ENCODE measurements at regions not wholly inside any gene's neighbourhood (a gene's known extent, or its start where the extent isn't known, plus 50 kb on each side); places are given as distances from the start of the nearest gene placed in this dataset.

DNA sequence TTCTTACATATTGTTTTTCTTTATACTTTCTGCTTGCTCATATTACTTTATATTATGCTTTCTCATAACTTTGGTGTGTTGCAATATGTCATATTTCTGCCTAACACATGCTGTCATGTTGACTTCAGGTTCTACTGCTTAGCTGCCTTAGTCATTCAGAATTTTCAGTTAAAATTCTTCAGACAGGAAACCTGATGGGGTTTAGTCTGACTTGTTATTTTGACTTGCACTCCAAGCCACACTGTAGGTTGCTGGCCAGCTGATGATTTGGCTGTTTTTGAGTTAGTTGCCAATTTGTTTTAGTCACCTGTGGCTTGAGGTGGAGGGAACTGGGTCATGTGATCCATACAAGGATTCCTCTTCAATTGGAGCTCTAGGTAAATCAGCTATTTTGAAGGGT lies 315.4 kb downstream of the MAP2K6 start:
- Histone ChIP-seq H3K79me2 (no peaks in the 10 kb centered on the region), H3K36me3 (ENCODE audit: control insufficient read depth, insufficient read depth, low read length) (no peaks in the 10 kb centered on the region), H3K27ac (no peak overlapping the region), H3K27me3 (ENCODE audit: control insufficient read depth, insufficient read depth, low read length) (no peaks in the 10 kb centered on the region), H3K4me2 (ENCODE audit: low read length) (no peak overlapping the region), H3K9ac (no peak overlapping the region), H2AFZ (no peak overlapping the region), H3K4me1 (no peaks in the 10 kb centered on the region), H3K9me3 (ENCODE audit: control insufficient read depth, low read length) (no peaks in the 10 kb centered on the region), H3K4me3 (ENCODE audit: low read depth, low read length) (no peak overlapping the region)
- TF ChIP-seq, protein P1, sequence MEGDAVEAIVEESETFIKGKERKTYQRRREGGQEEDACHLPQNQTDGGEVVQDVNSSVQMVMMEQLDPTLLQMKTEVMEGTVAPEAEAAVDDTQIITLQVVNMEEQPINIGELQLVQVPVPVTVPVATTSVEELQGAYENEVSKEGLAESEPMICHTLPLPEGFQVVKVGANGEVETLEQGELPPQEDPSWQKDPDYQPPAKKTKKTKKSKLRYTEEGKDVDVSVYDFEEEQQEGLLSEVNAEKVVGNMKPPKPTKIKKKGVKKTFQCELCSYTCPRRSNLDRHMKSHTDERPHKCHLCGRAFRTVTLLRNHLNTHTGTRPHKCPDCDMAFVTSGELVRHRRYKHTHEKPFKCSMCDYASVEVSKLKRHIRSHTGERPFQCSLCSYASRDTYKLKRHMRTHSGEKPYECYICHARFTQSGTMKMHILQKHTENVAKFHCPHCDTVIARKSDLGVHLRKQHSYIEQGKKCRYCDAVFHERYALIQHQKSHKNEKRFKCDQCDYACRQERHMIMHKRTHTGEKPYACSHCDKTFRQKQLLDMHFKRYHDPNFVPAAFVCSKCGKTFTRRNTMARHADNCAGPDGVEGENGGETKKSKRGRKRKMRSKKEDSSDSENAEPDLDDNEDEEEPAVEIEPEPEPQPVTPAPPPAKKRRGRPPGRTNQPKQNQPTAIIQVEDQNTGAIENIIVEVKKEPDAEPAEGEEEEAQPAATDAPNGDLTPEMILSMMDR (IDR thresholded peaks at IDR 0.05): no peak

DNA sequence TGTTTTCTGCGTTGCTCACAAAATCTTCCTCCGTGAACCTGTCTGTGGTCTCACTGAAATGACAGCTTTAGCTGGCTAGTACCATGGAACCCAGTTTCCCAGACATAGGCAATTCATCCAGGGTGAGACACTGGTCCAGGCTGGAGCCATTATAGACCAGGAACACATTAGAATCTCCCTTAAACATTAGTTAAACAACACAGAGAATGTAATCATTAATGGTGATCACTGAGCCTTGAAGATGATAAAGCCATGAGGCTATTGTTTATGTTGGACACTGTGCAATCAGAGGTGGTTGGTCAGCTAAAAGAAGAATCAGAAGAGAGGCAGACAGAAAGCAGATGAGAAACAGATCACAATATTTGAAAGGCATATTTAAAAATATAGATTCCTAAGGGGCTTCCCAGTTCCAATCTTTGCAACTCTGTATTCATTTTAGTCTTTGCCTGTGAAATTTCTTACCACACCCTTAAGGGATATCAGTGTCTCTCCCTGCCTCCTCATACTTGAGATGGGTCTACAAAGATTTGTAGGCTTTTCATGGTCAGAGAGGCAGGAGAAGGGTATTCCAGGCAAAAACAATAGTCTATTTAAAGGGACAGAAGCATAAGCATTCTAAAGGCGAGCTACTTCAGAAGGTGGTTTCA lies 317.9 kb downstream of the MAP2K6 start:
- Histone ChIP-seq H3K36me3 (ENCODE audit: control insufficient read depth, insufficient read depth, low read length) (no peaks in the 10 kb centered on the region), H3K4me2 (ENCODE audit: low read length) (no peak overlapping the region), H3K79me2 (no peaks in the 10 kb centered on the region), H3K27me3 (ENCODE audit: control insufficient read depth, insufficient read depth, low read length) (no peaks in the 10 kb centered on the region), H3K4me1 (no peaks in the 10 kb centered on the region), H3K27ac (no peak overlapping the region), H3K9me3 (ENCODE audit: control insufficient read depth, low read length) (no peaks in the 10 kb centered on the region), H2AFZ (no peak overlapping the region), H3K9ac (no peak overlapping the region), H3K4me3 (ENCODE audit: low read depth, low read length) (no peak overlapping the region)
- TF ChIP-seq, protein P1 (IDR thresholded peaks at IDR 0.05): no peak

DNA sequence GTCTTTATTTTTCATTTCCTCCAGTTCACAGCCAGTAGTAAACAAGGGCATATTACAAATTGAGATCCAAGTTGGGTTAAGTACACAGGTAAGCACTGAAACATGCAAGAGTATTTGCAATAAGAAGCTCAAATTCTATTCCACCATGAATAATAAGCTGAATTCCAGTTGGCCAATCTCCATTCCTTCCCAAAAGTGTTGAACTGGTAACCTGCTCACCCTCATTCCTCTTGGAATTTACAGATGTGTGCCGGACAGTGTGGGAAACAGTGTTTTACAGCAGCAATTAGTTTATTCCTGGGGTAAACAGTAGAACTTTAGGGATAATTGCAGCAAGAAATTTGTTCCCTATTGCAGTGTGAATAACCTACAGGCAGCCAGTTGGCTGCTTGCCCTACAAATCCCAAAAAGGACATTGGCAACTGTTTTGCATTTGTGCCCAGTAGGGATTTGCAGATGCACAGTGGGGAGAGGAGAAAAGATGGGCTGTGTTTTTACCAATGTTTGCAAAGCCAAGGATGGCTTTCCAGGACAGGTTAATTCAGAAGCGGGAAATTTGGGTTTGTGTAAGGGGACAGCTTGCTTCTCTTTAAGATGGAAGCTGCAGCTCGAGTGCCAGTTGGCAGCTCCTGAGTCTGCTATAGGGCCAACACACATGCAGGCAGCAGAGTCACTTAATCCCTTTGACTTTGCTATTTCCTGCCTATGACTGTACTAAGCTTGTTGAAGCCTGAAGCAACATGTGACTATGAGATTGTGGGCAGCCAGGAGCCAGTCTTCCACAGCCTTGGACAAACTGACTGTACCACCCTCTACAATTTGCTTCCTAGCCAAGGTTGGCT lies 318.9 kb downstream of the MAP2K6 start:
- Histone ChIP-seq H3K36me3 (ENCODE audit: control insufficient read depth, insufficient read depth, low read length) (no peaks in the 10 kb centered on the region), H3K27me3 (ENCODE audit: control insufficient read depth, insufficient read depth, low read length) (no peaks in the 10 kb centered on the region), H3K4me2 (ENCODE audit: low read length) (no peak overlapping the region), H3K4me3 (ENCODE audit: low read depth, low read length) (no peak overlapping the region), H3K9ac (no peak overlapping the region), H3K9me3 (ENCODE audit: control insufficient read depth, low read length) (no peaks in the 10 kb centered on the region), H2AFZ (no peak overlapping the region), H3K27ac (no peak overlapping the region), H3K79me2 (no peaks in the 10 kb centered on the region), H3K4me1 (no peaks in the 10 kb centered on the region)
- TF ChIP-seq, protein P1 (IDR thresholded peaks at IDR 0.05): no peak

DNA sequence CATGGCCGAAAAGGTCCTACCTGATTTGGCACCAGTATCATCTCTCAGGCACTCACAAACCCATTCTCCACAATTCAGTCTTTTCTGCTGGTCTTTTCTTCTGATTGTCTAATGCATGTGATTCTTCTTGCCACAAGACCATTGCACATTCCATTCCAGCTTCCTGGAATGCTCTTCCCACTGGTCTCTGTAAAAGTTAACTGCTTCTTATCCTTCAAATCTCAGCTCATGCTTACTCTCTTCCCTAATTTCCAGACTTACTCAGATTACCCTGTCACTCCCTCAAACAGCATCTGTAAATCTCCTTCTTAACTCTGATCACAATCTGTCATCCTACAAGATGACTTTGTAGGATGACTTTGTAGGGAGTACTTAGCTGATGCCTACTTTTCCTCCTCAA lies 320.2 kb downstream of the MAP2K6 start:
- H3K4me3 ChIP-seq (ENCODE audit: low read depth, low read length): no peak overlapping the region
- H3K4me1 ChIP-seq: no peaks in the 10 kb centered on the region
- H3K27ac ChIP-seq: no peak overlapping the region
- no peak overlapping the region for H3K9ac ChIP-seq
- no peak overlapping the region for H3K4me2 ChIP-seq (ENCODE audit: low read length)
- H3K79me2 ChIP-seq: no peaks in the 10 kb centered on the region
- H2AFZ ChIP-seq: no peak overlapping the region
- TF ChIP-seq, protein P1 (IDR thresholded peaks at IDR 0.05): no peak
- H3K36me3 ChIP-seq (ENCODE audit: control insufficient read depth, insufficient read depth, low read length): no peaks in the 10 kb centered on the region
- no peaks in the 10 kb centered on the region for H3K9me3 ChIP-seq (ENCODE audit: control insufficient read depth, low read length)
- H3K27me3 ChIP-seq (ENCODE audit: control insufficient read depth, insufficient read depth, low read length): no peaks in the 10 kb centered on the region
